Kidney tubule cell (primary cell): ENCODE measurements at regions not wholly inside any gene's neighbourhood (a gene's known extent, or its start where the extent isn't known, plus 50 kb on each side); places are given as distances from the start of the nearest gene placed in this dataset.
A peak's percentile ranks its signal among the peaks of the same experiment; 100 is the strongest.

Experiments used
- DNase-seq: peaks from one replicate; pipeline ENCODE4 v3.0.0-alpha.2; 2018; ENCODE audit warnings: low spot score

DNA sequence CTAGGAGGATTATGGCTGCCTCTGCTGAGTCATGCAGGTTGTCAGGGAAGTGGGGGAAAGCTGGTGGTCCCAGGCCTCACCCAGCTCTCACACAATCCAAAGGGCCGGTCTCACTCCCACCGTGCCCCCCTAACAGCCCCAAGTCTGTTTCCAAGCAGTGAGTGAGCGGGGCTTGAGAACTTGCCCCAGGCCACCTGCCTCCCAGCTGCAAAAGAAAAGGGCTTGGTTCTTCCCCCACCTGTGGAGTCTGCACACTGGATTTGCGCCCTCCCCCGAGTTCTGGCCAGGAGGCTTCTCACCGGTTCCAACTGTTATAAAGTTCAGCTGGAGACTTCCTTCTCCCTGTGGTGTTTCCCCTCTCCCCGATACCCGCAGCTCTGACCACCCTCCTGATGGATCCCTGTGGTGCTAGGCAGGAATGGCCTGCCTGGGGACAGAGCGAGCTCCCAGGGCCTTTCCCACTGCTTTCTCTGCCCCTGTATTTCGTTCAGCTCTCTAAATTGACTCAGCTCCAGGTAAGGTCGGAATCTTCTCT is 222.3 kb downstream of the BARHL2 start:
- no peak for DNase-seq

- no peak for DNase-seq
Observed at GRCh38 chr1:90488451-90488850, 228.7 kb downstream of the BARHL2 start.

GRCh38 chr1:90486996-90487395 is 230.1 kb downstream of the BARHL2 start:
- no peak for DNase-seq

- no peak for DNase-seq
Observed at GRCh38 chr1:90486134-90486824, 230.8 kb downstream of the BARHL2 start.

DNA sequence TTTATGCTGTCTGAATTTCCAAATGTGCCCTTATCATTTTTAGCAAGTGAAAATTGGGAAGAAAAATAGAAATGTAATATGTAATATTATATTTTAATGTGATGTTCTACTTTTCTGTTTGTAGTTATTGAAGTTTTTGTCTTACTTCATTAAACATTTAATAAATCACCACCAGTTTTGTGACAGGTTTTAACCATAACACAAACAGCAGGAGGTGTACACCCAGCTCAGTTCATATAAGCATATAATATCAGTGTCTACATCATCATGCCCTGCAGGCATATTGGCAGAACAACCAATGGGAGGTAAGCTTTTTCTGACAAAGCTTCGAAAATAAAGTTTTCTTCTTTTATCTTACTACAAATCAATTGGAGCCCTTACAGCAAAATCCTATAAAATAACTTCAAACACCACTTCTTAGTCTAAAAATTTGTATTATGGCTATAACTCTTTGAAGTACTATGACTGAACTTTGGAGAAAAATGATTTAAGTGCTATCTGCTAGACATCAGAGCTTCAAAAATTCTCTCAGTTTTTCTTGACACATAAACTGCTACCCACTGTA is 236.7 kb downstream of the BARHL2 start:
- no peak for DNase-seq

DNA sequence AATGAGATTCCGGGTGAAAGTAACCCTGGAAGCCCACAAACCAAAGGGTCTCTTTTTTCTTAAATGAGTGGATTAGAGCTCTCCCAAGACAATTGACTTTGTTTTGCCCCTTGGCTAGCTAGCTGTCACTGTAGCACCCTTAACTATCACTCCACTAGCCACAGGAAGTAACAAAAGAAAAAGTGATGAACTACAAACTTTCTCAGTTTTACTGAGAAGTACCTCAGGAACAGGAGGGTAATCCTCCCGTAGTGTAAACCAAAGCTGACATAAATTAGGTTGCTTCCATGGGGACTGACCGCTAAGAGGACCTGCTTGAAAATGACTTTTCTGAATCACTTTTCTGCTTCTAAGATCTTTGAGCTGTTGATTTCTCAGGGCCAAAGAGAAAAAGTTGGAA is 240.1 kb downstream of the BARHL2 start:
- DNase-seq: no peak

- no peak for DNase-seq
Observed at GRCh38 chr1:90476411-90476810, 240.7 kb downstream of the BARHL2 start.

DNA sequence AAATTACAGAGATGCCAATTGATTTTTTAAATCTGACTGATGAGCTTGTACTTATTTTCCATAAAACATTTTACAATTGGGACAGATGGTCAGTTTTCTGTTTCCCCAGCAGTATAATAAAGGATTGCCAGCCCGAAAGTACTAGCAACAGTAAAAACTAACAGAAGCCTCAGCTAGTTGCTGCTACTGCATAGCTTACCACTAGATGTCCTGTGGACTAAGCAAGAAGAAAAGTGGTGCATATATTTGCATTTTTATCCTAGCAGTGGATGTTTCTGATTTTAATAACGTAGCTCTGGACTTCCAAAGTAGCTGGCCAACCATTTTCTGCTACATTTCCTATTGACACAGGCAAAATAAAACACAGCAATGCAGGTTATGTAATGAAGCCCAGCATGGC is 241.5 kb downstream of the BARHL2 start:
- DNase-seq: no peak

- DNase-seq: no peak
Observed at GRCh38 chr1:90474731-90475130, 242.4 kb downstream of the BARHL2 start.

- no peak for DNase-seq
Observed at GRCh38 chr1:90474158-90474557, 242.9 kb downstream of the BARHL2 start.

- no peak for DNase-seq
Observed at GRCh38 chr1:90472775-90473174, 244.3 kb downstream of the BARHL2 start.

DNA sequence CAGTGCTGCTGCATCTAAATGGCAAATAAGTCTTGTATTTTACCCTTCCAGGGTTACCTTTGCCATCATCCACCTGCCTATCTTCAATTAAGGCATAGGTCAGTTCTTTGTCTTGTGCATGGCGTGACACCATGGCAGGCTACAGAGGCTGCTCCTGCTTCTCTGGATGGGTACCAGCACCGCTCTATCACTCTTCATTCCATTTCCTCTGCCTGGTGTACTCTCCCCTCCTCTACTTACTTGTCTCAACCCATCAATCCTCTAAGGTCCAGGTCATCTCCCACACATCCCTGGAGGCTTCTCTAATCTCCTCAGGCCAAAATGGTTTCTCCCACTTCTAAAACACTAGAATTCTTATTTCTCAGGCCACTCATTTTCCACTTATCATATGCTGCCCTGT is 257.5 kb downstream of the BARHL2 start:
- DNase-seq: no peak

- no peak for DNase-seq
Observed at GRCh38 chr1:90457985-90458384, 259.1 kb downstream of the BARHL2 start.

- DNase-seq: no peak
Observed at GRCh38 chr1:90452491-90452890, 264.6 kb downstream of the BARHL2 start.

DNA sequence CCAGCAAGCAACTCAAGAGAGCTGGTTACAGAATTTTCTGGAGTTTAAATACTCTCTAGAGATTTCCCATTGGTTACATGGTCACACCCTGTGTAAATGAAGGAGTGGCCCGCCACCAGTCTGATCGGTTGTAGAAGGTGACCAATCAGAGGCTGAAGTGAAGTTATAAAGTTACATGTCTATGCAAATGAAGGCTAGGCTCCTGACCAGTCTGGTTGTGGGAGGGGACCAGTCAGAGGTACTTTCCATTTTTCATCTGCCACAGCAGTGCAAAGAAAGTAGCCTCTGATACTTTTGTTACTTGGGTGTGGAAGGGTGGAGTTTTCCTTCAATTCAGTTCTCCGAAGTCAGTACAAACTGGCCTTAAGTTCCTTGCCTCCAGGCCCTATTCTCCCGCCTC is 273.7 kb downstream of the BARHL2 start:
- no peak for DNase-seq

DNA sequence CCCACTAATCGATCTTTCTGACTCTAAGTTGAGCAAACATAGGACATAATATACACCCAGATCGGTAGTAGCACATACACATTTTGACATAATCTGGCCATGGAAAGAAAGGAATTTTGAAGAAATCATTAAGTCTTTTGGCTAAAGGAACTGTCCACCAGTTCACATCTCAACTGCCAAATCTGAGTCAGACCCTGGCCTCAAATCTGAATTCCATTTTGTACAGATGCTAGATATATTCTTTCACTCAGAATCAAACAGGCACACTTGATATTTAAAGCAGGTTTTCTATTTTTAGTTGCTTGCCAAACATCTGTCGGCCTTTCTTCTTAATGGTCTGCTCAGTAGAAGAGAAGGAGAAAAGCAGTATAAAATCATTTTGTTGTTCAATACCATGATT is 281.8 kb downstream of the BARHL2 start:
- DNase-seq: no peak

DNA sequence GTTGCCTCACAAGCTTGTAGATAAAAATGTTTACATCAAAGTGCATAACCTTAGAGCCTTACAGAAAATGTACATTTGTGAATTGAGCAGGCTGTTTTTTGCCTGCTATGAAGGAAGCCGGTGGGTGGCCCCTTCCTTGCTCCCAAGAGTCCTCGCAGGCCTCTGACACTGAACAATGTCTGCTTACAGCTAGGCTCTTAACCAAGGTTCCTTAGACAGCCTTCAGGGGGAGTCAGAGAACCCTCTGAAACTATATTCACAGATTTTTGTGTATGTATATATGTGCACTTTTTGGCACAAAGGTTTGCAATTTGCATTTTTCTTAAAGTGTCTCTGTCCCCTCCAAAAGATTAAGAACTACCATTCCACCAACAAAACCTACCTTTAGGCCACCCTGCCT is 282.6 kb downstream of the BARHL2 start:
- DNase-seq: no peak

DNA sequence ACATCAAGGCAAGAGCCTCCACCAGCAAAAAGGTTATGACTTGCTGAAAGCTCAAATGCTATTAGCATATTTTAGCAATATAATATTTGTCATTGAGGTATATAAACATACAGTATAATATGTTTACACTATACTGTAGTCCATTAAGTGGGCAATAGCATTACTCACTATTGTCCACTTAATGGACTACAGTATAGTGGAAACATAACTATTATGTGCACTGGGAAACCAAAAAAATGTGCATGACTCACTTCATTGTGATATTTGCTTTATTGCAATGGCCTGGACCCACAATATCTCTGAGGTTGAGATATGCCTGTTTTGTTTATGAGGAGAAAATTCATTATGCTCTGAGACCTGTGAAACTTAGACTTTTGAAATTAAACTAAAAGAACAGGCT is 300.0 kb downstream of the BARHL2 start:
- DNase-seq: no peak

DNA sequence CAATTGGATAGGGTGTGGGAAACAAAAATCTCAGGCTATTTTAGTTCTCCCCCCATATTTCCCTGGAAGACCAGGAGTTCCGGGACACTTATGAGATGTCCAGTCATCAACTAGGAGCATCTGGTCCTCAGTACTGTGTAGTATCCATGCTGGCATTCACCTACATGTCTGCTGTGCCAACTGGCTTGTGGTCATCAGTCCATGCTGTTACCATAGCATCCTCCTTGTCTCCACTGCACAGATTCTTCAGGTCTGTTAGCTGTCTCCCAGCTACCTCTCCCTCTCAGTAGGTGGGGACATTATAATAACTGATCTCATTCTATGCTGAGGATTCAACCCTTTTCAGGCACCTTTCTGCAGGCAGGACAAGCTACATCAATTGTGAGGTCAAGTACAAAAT is 302.9 kb downstream of the BARHL2 start:
- no peak for DNase-seq

DNA sequence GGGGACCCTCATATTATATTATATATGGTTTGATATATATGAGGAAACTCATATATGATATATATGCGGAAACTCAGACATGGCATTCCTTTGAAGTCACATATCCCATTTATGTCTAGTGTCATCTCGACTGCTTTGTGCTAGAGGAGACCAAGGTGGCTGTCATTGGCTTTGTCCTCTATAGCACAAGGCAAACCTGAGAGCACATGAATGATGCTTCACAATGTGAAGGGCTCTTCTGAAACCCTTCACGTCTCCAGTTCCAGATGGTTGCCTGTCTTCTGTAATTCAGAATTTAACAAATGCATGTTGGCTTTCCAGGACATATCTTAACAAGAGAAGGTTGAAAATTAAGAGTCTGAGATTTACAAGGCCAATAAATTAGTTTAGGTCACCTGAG is 303.6 kb downstream of the BARHL2 start:
- no peak for DNase-seq

GRCh38 chr1:90412563-90412962 is 304.5 kb downstream of the BARHL2 start:
- no peak for DNase-seq

DNA sequence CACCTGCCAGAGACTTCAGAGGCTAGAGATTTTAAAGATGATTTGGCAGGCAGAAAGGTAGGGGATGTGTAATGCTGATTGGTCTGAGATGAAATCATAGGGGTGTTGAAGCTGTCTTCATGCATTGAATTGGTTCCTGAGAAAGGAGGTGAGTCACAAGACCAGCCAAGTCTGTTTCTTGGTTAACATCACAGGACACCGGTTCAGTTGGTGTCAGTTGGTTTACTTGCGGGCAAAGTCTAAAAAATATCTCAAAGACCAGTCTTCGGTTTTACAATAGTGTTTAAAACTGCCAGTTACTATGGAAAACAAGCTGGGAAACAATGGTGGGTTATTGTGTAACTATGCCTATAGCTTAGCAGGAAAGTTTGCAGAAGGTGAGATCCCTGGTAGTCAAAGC is 305.9 kb downstream of the BARHL2 start:
- peak; percentile 20 for DNase-seq

DNA sequence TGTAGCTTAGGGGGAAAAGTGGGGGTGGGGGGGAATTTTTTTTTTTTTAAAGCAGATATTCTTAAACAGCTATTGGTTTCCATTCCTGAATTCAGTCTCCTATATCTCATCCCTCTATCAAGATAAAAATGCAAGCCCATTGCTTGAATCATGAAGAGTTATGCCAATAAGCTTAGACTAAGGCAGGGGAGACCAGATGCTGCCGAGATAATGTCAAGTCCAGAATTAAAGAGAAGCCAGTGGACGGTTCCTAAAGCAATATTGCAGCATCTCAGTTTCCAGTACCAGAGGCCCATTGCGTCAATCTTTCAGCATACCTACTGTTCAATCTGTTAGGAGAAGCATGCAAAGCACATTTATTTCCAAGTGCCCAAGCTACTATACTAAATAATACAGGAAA is 309.4 kb downstream of the BARHL2 start:
- no peak for DNase-seq

DNA sequence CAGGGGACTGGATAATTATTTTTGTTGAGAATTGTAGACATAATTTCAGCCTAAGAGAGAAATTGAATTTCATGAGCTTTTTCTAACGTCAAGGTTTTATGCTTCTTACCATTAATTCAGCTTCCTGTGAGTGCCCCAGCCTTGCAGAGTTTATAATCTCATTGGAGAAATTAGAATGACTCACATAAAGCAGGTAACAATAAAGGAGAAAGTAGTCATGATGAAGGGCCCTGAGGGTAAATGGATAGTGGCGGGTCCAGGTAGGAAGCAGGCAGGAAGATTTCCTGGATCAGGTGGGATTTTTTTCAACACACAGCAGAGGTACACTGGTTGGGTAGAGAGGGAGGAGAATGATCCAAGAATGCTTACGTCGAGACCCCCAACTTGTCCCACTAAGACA is 311.4 kb downstream of the BARHL2 start:
- no peak for DNase-seq
